Putamen (tissue), 1 donor: ENCODE measurements at regions not wholly inside any gene's neighbourhood (a gene's known extent, or its start where the extent isn't known, plus 50 kb on each side); places are given as distances from the start of the nearest gene placed in this dataset.

ENCODE experiments used
- DNase-seq: peaks from one replicate; pipeline ENCODE4 v3.0.0-alpha.2; 2016; ENCODE audit warnings: low spot score

- DNase-seq, result peak; percentile 50
Measured at GRCh38 chr4:15339737-15340136, 88.1 kb upstream of the C1QTNF7 start.

GRCh38 chr4:15340332-15340731 is 87.5 kb upstream of the C1QTNF7 start:
- DNase-seq, result no peak

GRCh38 chr4:15340902-15341732 is 86.7 kb upstream of the C1QTNF7 start:
- no peak for DNase-seq

GRCh38 chr4:15341733-15342300 is 86.0 kb upstream of the C1QTNF7 start:
- no peak for DNase-seq

- no peak for DNase-seq
Measured at GRCh38 chr4:15343000-15343399, 84.8 kb upstream of the C1QTNF7 start.

GRCh38 chr4:15343581-15343980 is 84.3 kb upstream of the C1QTNF7 start:
- DNase-seq, result no peak

GRCh38 chr4:15344041-15344440 is 83.8 kb upstream of the C1QTNF7 start:
- DNase-seq, result no peak

- no peak for DNase-seq
Measured at GRCh38 chr4:15345134-15345533, 82.7 kb upstream of the C1QTNF7 start.

GRCh38 chr4:15348236-15348635 is 79.6 kb upstream of the C1QTNF7 start:
- DNase-seq, result no peak

GRCh38 chr4:15348695-15349094 is 79.1 kb upstream of the C1QTNF7 start:
- DNase-seq, result no peak

- no peak for DNase-seq
Measured at GRCh38 chr4:15349531-15349935, 78.3 kb upstream of the C1QTNF7 start.

- DNase-seq, result no peak
Measured at GRCh38 chr4:15349965-15350364, 77.9 kb upstream of the C1QTNF7 start.

- DNase-seq, result no peak
Measured at GRCh38 chr4:15352524-15352923, 75.3 kb upstream of the C1QTNF7 start.

GRCh38 chr4:15353207-15353606 is 74.6 kb upstream of the C1QTNF7 start:
- DNase-seq, result no peak

- no peak for DNase-seq
Measured at GRCh38 chr4:15354371-15355297, 73.2 kb upstream of the C1QTNF7 start.

GRCh38 chr4:15361529-15361928 is 66.3 kb upstream of the C1QTNF7 start:
- no peak for DNase-seq

- no peak for DNase-seq
Measured at GRCh38 chr4:15362541-15362940, 65.3 kb upstream of the C1QTNF7 start.

- DNase-seq, result no peak
Measured at GRCh38 chr4:15364183-15364582, 63.6 kb upstream of the C1QTNF7 start.

GRCh38 chr4:15365641-15366040 is 62.2 kb upstream of the C1QTNF7 start:
- DNase-seq, result no peak

GRCh38 chr4:15366721-15367120 is 61.1 kb upstream of the C1QTNF7 start:
- DNase-seq, result no peak

GRCh38 chr4:15368856-15369255 is 59.0 kb upstream of the C1QTNF7 start:
- DNase-seq, result no peak

- DNase-seq, result no peak
Measured at GRCh38 chr4:15370296-15370695, 57.5 kb upstream of the C1QTNF7 start.

- DNase-seq, result no peak
Measured at GRCh38 chr4:15373363-15373762, 54.5 kb upstream of the C1QTNF7 start.
